ENCODE measurements at regions not wholly inside any gene's neighbourhood (a gene's known extent, or its start where the extent isn't known, plus 50 kb on each side); places are given as distances from the start of the nearest gene placed in this dataset.

GRCh38 chr5:89388872-89389271 is 505.9 kb upstream of the MEF2C start:
- H3K9ac ChIP-seq (ENCODE audit: insufficient read length, low read depth): no peak overlapping the region
- no peaks in the 10 kb centered on the region for H3K9me3 ChIP-seq (ENCODE audit: insufficient read depth, low read length)
- no peaks in the 10 kb centered on the region for H3K27me3 ChIP-seq (ENCODE audit: insufficient read depth, insufficient read length)
- no peak for DNase-seq (ENCODE audit: low read depth, low spot score)
- no peak for TF ChIP-seq SUZ12 (IDR thresholded peaks at IDR 0.05; ENCODE audit: extremely low read depth, insufficient read depth, insufficient read length)
- TF ChIP-seq YY1 (IDR thresholded peaks at IDR 0.05; ENCODE audit: insufficient read depth, insufficient read length): no peak
- no peak for TF ChIP-seq ZNF274 (IDR thresholded peaks at IDR 0.05; ENCODE audit: low read depth, low read length)
- H3K36me3 ChIP-seq (ENCODE audit: insufficient read depth, insufficient read length, low read length): no peaks in the 10 kb centered on the region
- H3K4me3 ChIP-seq (ENCODE audit: insufficient read length, low read depth): no peak overlapping the region
- H3K4me1 ChIP-seq (ENCODE audit: insufficient read depth, insufficient read length): no peaks in the 10 kb centered on the region

- no peaks in the 10 kb centered on the region for H3K9me3 ChIP-seq (ENCODE audit: insufficient read depth, low read length)
- H3K9ac ChIP-seq (ENCODE audit: insufficient read length, low read depth): no peak overlapping the region
- H3K27me3 ChIP-seq (ENCODE audit: insufficient read depth, insufficient read length): no peaks in the 10 kb centered on the region
- H3K4me1 ChIP-seq (ENCODE audit: insufficient read depth, insufficient read length): no peaks in the 10 kb centered on the region
- no peak for DNase-seq (ENCODE audit: low read depth, low spot score)
- no peak for TF ChIP-seq SUZ12 (IDR thresholded peaks at IDR 0.05; ENCODE audit: extremely low read depth, insufficient read depth, insufficient read length)
- TF ChIP-seq YY1 (IDR thresholded peaks at IDR 0.05; ENCODE audit: insufficient read depth, insufficient read length): no peak
- no peak for TF ChIP-seq ZNF274 (IDR thresholded peaks at IDR 0.05; ENCODE audit: low read depth, low read length)
- no peak overlapping the region for H3K4me3 ChIP-seq (ENCODE audit: insufficient read length, low read depth)
- no peaks in the 10 kb centered on the region for H3K36me3 ChIP-seq (ENCODE audit: insufficient read depth, insufficient read length, low read length)
Observed at GRCh38 chr5:89384391-89384790, 501.4 kb upstream of the MEF2C start.

- Histone ChIP-seq H3K4me1 (ENCODE audit: insufficient read depth, insufficient read length) (no peaks in the 10 kb centered on the region), H3K9ac (ENCODE audit: insufficient read length, low read depth) (no peak overlapping the region), H3K9me3 (ENCODE audit: insufficient read depth, low read length) (no peaks in the 10 kb centered on the region), H3K4me3 (ENCODE audit: insufficient read length, low read depth) (no peak overlapping the region), H3K36me3 (ENCODE audit: insufficient read depth, insufficient read length, low read length) (no peaks in the 10 kb centered on the region), H3K27me3 (ENCODE audit: insufficient read depth, insufficient read length) (no peaks in the 10 kb centered on the region)
- DNase-seq (ENCODE audit: low read depth, low spot score): no peak
- TF ChIP-seq YY1 (IDR thresholded peaks at IDR 0.05; ENCODE audit: insufficient read depth, insufficient read length): no peak
- TF ChIP-seq SUZ12 (IDR thresholded peaks at IDR 0.05; ENCODE audit: extremely low read depth, insufficient read depth, insufficient read length): no peak
- TF ChIP-seq ZNF274 (IDR thresholded peaks at IDR 0.05; ENCODE audit: low read depth, low read length): no peak
Observed at GRCh38 chr5:89380635-89381034, 497.7 kb upstream of the MEF2C start.

GRCh38 chr5:89377767-89378455 is 494.9 kb upstream of the MEF2C start:
- Histone ChIP-seq H3K9me3 (ENCODE audit: insufficient read depth, low read length) (no peaks in the 10 kb centered on the region), H3K4me1 (ENCODE audit: insufficient read depth, insufficient read length) (no peaks in the 10 kb centered on the region), H3K27me3 (ENCODE audit: insufficient read depth, insufficient read length) (no peaks in the 10 kb centered on the region), H3K9ac (ENCODE audit: insufficient read length, low read depth) (no peak overlapping the region), H3K36me3 (ENCODE audit: insufficient read depth, insufficient read length, low read length) (no peaks in the 10 kb centered on the region), H3K4me3 (ENCODE audit: insufficient read length, low read depth) (no peak overlapping the region)
- TF ChIP-seq ZNF274 (IDR thresholded peaks at IDR 0.05; ENCODE audit: low read depth, low read length): no peak
- no peak for TF ChIP-seq YY1 (IDR thresholded peaks at IDR 0.05; ENCODE audit: insufficient read depth, insufficient read length)
- TF ChIP-seq SUZ12 (IDR thresholded peaks at IDR 0.05; ENCODE audit: extremely low read depth, insufficient read depth, insufficient read length): no peak
- DNase-seq (ENCODE audit: low read depth, low spot score): no peak

- H3K27me3 ChIP-seq (ENCODE audit: insufficient read depth, insufficient read length): no peaks in the 10 kb centered on the region
- no peaks in the 10 kb centered on the region for H3K36me3 ChIP-seq (ENCODE audit: insufficient read depth, insufficient read length, low read length)
- no peak overlapping the region for H3K9ac ChIP-seq (ENCODE audit: insufficient read length, low read depth)
- no peak for TF ChIP-seq YY1 (IDR thresholded peaks at IDR 0.05; ENCODE audit: insufficient read depth, insufficient read length)
- TF ChIP-seq ZNF274 (IDR thresholded peaks at IDR 0.05; ENCODE audit: low read depth, low read length): no peak
- TF ChIP-seq SUZ12 (IDR thresholded peaks at IDR 0.05; ENCODE audit: extremely low read depth, insufficient read depth, insufficient read length): no peak
- no peaks in the 10 kb centered on the region for H3K4me1 ChIP-seq (ENCODE audit: insufficient read depth, insufficient read length)
- H3K9me3 ChIP-seq (ENCODE audit: insufficient read depth, low read length): no peaks in the 10 kb centered on the region
- no peak for DNase-seq (ENCODE audit: low read depth, low spot score)
- H3K4me3 ChIP-seq (ENCODE audit: insufficient read length, low read depth): no peak overlapping the region
Observed at GRCh38 chr5:89374818-89375521, 492.0 kb upstream of the MEF2C start.

- Histone ChIP-seq H3K4me3 (ENCODE audit: insufficient read length, low read depth) (no peak overlapping the region), H3K27me3 (ENCODE audit: insufficient read depth, insufficient read length) (no peaks in the 10 kb centered on the region), H3K9ac (ENCODE audit: insufficient read length, low read depth) (no peak overlapping the region), H3K4me1 (ENCODE audit: insufficient read depth, insufficient read length) (no peaks in the 10 kb centered on the region), H3K36me3 (ENCODE audit: insufficient read depth, insufficient read length, low read length) (no peaks in the 10 kb centered on the region), H3K9me3 (ENCODE audit: insufficient read depth, low read length) (no peaks in the 10 kb centered on the region)
- TF ChIP-seq SUZ12 (IDR thresholded peaks at IDR 0.05; ENCODE audit: extremely low read depth, insufficient read depth, insufficient read length) (no peak), YY1 (IDR thresholded peaks at IDR 0.05; ENCODE audit: insufficient read depth, insufficient read length) (no peak), ZNF274 (IDR thresholded peaks at IDR 0.05; ENCODE audit: low read depth, low read length) (no peak)
- no peak for DNase-seq (ENCODE audit: low read depth, low spot score)
Observed at GRCh38 chr5:89374144-89374784, 491.3 kb upstream of the MEF2C start.

- H3K9ac ChIP-seq (ENCODE audit: insufficient read length, low read depth): no peak overlapping the region
- H3K4me1 ChIP-seq (ENCODE audit: insufficient read depth, insufficient read length): no peaks in the 10 kb centered on the region
- H3K4me3 ChIP-seq (ENCODE audit: insufficient read length, low read depth): no peak overlapping the region
- TF ChIP-seq ZNF274 (IDR thresholded peaks at IDR 0.05; ENCODE audit: low read depth, low read length): no peak
- no peaks in the 10 kb centered on the region for H3K27me3 ChIP-seq (ENCODE audit: insufficient read depth, insufficient read length)
- no peaks in the 10 kb centered on the region for H3K9me3 ChIP-seq (ENCODE audit: insufficient read depth, low read length)
- DNase-seq (ENCODE audit: low read depth, low spot score): no peak
- no peaks in the 10 kb centered on the region for H3K36me3 ChIP-seq (ENCODE audit: insufficient read depth, insufficient read length, low read length)
Observed at GRCh38 chr5:89372176-89372575, 489.2 kb upstream of the MEF2C start.

Data from NT2/D1 (cell line).